ENCODE measurements at regions not wholly inside any gene's neighbourhood (a gene's known extent, or its start where the extent isn't known, plus 50 kb on each side); places are given as distances from the start of the nearest gene placed in this dataset.

GRCh38 chr4:14362385-14362784 is 639.9 kb upstream of the CPEB2 start:
- TF ChIP-seq ZNF114 (CRISPR knock-in tag; IDR thresholded peaks at IDR 0.05) (no peak), ETS1 (IDR thresholded peaks at IDR 0.05) (no peak), POLR2AphosphoS5 (IDR thresholded peaks at IDR 0.05; ENCODE audit: low read depth) (no peak), JUNB (IDR thresholded peaks at IDR 0.05; ENCODE audit: unreplicated experiment) (no peak)
- peaks cover 12% of the 10 kb centered on the region for H3K9me3 Mint-ChIP-seq

GRCh38 chr4:14364953-14365536 is 637.2 kb upstream of the CPEB2 start:
- peak overlapping the region; percentile 39; the same call in 1 of the 2 replicates for H3K4me2 ChIP-seq
- Mint-ChIP-seq H3K4me3 (no peak overlapping the region), H3K9me3 (no peaks in the 10 kb centered on the region; the same call in 2 of the 3 replicates), H3K4me1 (peaks cover 10% of the 10 kb centered on the region), H3K27me3 (ENCODE audit: insufficient read depth, low read depth, poor library complexity) (peaks cover 2% of the 10 kb centered on the region), H3K36me3 (ENCODE audit: low read depth) (no peaks in the 10 kb centered on the region), H3K27ac (no peak overlapping the region)
- ATAC-seq (no peak), DNase-seq (ENCODE audit: low spot score) (peak; percentile 17)
- no peaks in the 10 kb centered on the region for H3K36me3 ChIP-seq (ENCODE audit: insufficient read depth)
- H3K27ac ChIP-seq (ENCODE audit: low read depth), result no peak overlapping the region
- no peaks in the 10 kb centered on the region for H4K20me1 ChIP-seq (replicated peaks; ENCODE audit: insufficient read depth)
- TF ChIP-seq ZNF114 (CRISPR knock-in tag; IDR thresholded peaks at IDR 0.05) (no peak), NANOG (IDR thresholded peaks at IDR 0.05; ENCODE audit: borderline replicate concordance) (peak; percentile 46; the same call in 1 of the 2 replicates)
- H3F3A ChIP-seq (replicated peaks; ENCODE audit: low read depth), result no peaks in the 10 kb centered on the region
- H3K4me1 ChIP-seq (ENCODE audit: insufficient read depth), result peaks cover 22% of the 10 kb centered on the region
- no peaks in the 10 kb centered on the region for H3K27me3 ChIP-seq (ENCODE audit: insufficient read depth)
- no peaks in the 10 kb centered on the region for H3K79me2 ChIP-seq (replicated peaks; ENCODE audit: insufficient read depth)
- H3K9me2 ChIP-seq (ENCODE audit: insufficient read depth), result peaks cover 14% of the 10 kb centered on the region
- no peak overlapping the region for H3K4me3 ChIP-seq
- H2AFZ ChIP-seq, result peak overlapping the region; percentile 6; the same call in 1 of the 2 replicates

More at GRCh38 chr4:14362385-14362784, 639.9 kb upstream of the CPEB2 start:
- DNase-seq (ENCODE audit: low spot score) (no peak), ATAC-seq (no peak)
- Histone ChIP-seq H3K4me2 (no peak overlapping the region), H3K79me2 (replicated peaks; ENCODE audit: insufficient read depth) (no peaks in the 10 kb centered on the region), H3K27ac (ENCODE audit: low read depth) (no peak overlapping the region), H3K4me1 (ENCODE audit: insufficient read depth) (peaks cover 22% of the 10 kb centered on the region), H3K9me2 (ENCODE audit: insufficient read depth) (peaks cover 12% of the 10 kb centered on the region), H3K27me3 (ENCODE audit: insufficient read depth) (no peaks in the 10 kb centered on the region), H4K20me1 (replicated peaks; ENCODE audit: insufficient read depth) (no peaks in the 10 kb centered on the region), H3K36me3 (ENCODE audit: insufficient read depth) (no peaks in the 10 kb centered on the region), H3F3A (replicated peaks; ENCODE audit: low read depth) (no peaks in the 10 kb centered on the region), H3K4me3 (no peak overlapping the region), H2AFZ (no peak overlapping the region)
- no peak overlapping the region for H3K27ac Mint-ChIP-seq
- no peak overlapping the region for H3K4me3 Mint-ChIP-seq
- peaks cover 10% of the 10 kb centered on the region for H3K4me1 Mint-ChIP-seq
- peaks cover 2% of the 10 kb centered on the region for H3K27me3 Mint-ChIP-seq (ENCODE audit: insufficient read depth, low read depth, poor library complexity)
- peaks cover 3% of the 10 kb centered on the region; the same call in 2 of the 3 replicates for H3K36me3 Mint-ChIP-seq (ENCODE audit: low read depth)

- Mint-ChIP-seq H3K36me3 (ENCODE audit: low read depth) (no peaks in the 10 kb centered on the region), H3K9me3 (no peaks in the 10 kb centered on the region; the same call in 2 of the 3 replicates), H3K27me3 (ENCODE audit: insufficient read depth, low read depth, poor library complexity) (peaks cover 2% of the 10 kb centered on the region), H3K4me3 (no peak overlapping the region), H3K27ac (no peak overlapping the region), H3K4me1 (peaks cover 12% of the 10 kb centered on the region)
- no peaks in the 10 kb centered on the region for H3K36me3 ChIP-seq (ENCODE audit: insufficient read depth)
- H3F3A ChIP-seq (replicated peaks; ENCODE audit: low read depth), result no peaks in the 10 kb centered on the region
- H3K27me3 ChIP-seq (ENCODE audit: insufficient read depth), result no peaks in the 10 kb centered on the region
- no peaks in the 10 kb centered on the region for H4K20me1 ChIP-seq (replicated peaks; ENCODE audit: insufficient read depth)
- H3K27ac ChIP-seq (ENCODE audit: low read depth), result no peak overlapping the region
- no peaks in the 10 kb centered on the region for H3K79me2 ChIP-seq (replicated peaks; ENCODE audit: insufficient read depth)
- H3K9me2 ChIP-seq (ENCODE audit: insufficient read depth), result peaks cover 19% of the 10 kb centered on the region
- ATAC-seq, result no peak
- H2AFZ ChIP-seq, result no peak overlapping the region
- no peak overlapping the region for H3K4me3 ChIP-seq
- no peak overlapping the region for H3K4me2 ChIP-seq
- DNase-seq (ENCODE audit: low spot score), result no peak
- peaks cover 25% of the 10 kb centered on the region for H3K4me1 ChIP-seq (ENCODE audit: insufficient read depth)
- no peak for TF ChIP-seq ZNF331 (CRISPR knock-in tag; IDR thresholded peaks at IDR 0.05; ENCODE audit: low read depth)
- no peak for TF ChIP-seq ZNF462 (CRISPR knock-in tag; IDR thresholded peaks at IDR 0.05)
- TF ChIP-seq JUNB (IDR thresholded peaks at IDR 0.05; ENCODE audit: unreplicated experiment), result no peak
- TF ChIP-seq EZH2phosphoT487 (IDR thresholded peaks at IDR 0.05; ENCODE audit: unreplicated experiment), result no peak
- no peak for TF ChIP-seq EZH2 (IDR thresholded peaks at IDR 0.05; ENCODE audit: low read depth, unreplicated experiment)
These were observed 633.9 kb upstream of the CPEB2 start for GRCh38 chr4:14368391-14368790.

Data from GM23338 (cell line).